Heart left ventricle (tissue), 16 donors: ENCODE measurements at regions not wholly inside any gene's neighbourhood (a gene's known extent, or its start where the extent isn't known, plus 50 kb on each side); places are given as distances from the start of the nearest gene placed in this dataset.

Source experiments
- ATAC-seq, 4 donors: fragments of 200-7000 bp; cut with Tn5 transposase; one replicate each; pipeline ENCODE4 v1.9.1; 2020 to 2022; ENCODE audit warnings: moderate library complexity in 4 of 4, mild to moderate bottlenecking in 3 of 4, moderate number of reproducible peaks in 1 of 4
- DNase-seq, 5 donors: peaks; one replicate each; pipeline ENCODE4 v3.0.0-alpha.2; 2020
- H3K27ac ChIP-seq, 12 donors: fragments of 200-600 bp; sonication (generic) in 4 of 12; one replicate each; pipeline versions ENCODE4 v1.5.0 to v1.8.0; 2016 to 2022; ENCODE audit warnings: mild to moderate bottlenecking in 2 of 12
- H3K27me3 ChIP-seq, 9 donors: fragments of 200-600 bp; sonication (generic) in 2 of 9; one replicate each; pipeline versions ENCODE4 v1.5.1 to v1.8.0; 2016 to 2022; ENCODE audit warnings: mild to moderate bottlenecking in 3 of 9
- H3K36me3 ChIP-seq, 9 donors: fragments of 200-600 bp; sonication (generic) in 2 of 9; one replicate each; pipeline versions ENCODE4 v1.5.0 to v1.8.0; 2018 to 2022; ENCODE audit warnings: mild to moderate bottlenecking in 2 of 9
- H3K4me1 ChIP-seq, 12 donors: fragments of 200-600 bp; sonication (generic) in 4 of 12; one replicate each; pipeline versions ENCODE4 v1.5.0 to v1.8.0; 2016 to 2022; ENCODE audit warnings: mild to moderate bottlenecking in 3 of 12
- H3K4me3 ChIP-seq, 12 donors: fragments of 200-600 bp; sonication (generic) in 4 of 12; one replicate each; pipeline versions ENCODE4 v1.5.0 to v1.8.0; 2017 to 2022; ENCODE audit warnings: mild to moderate bottlenecking in 9 of 12, moderate library complexity in 4 of 12
- H3K9me3 ChIP-seq, 12 donors: fragments of 200-600 bp; sonication (generic) in 4 of 12; one replicate each; pipeline versions ENCODE4 v1.5.0 to v1.8.0; 2016 to 2022; ENCODE audit warnings: mild to moderate bottlenecking in 1 of 12
- POLR2A ChIP-seq, 2 donors: fragments of 450-650 bp; IDR thresholded peaks; one replicate each; pipeline ENCODE4 v1.6.1; 2017; ENCODE audit warnings: antibody characterized with exemption in 2 of 2, mild to moderate bottlenecking in 2 of 2, moderate library complexity in 2 of 2
- WGBS, 4 donors: extraction: QIAGEN DNeasy Blood & Tissue Kit in 2 of 4; methylation state at CpG; one replicate each; pipeline versions ENCODE4 v1.1.5 to v1.1.7; 2013 to 2018; 5-methylcytosine and 5-hydroxymethylcytosine counted together
- intact Hi-C, 10 donors: fragments of 100-400 bp; cut with DNase I; formaldehyde crosslinking; loops; one replicate each; pipeline versions ENCODE4 v1.11.1 to v1.14.2; 2022
- TF ChIP-seq, protein P1 (sequence below), 12 donors: fragments of 200-600 bp; sonication (generic) in 4 of 12; IDR thresholded peaks; one replicate each; pipeline versions ENCODE4 v1.5.0 to v1.8.0; 2018 to 2022; ENCODE audit warnings: antibody characterized with exemption in 12 of 12, mild to moderate bottlenecking in 5 of 12
- donor health status: ischemic (EF 13 %, LVEDD 7.1; RV severe dilation, severe dysfunction).
- donor health status: healthy with polysubstance abuse.
- donor health status: DM: no; HTN: yes; CAD: no.
- donor health status: DM: no; HTN: no; CAD: no.
- donor health status: ischemic (EF 25% LVEDD 6.9; RV normal size, moderate dysfunction).
- donor health status: ischemic (EF 25% LVEDD 5.7; RV mildly dilated, moderate dysfunction).
- donor health status: healthy.
- donor health status: DM: yes; HTN: yes; CAD: no.
- donor health status: ischemic (EF 35%, LVEDD 5.7; RV mildly dilated, moderate dysfunction).
- donor health status: nonischemic (EF 11% LVEDD 7.7; RV severe dilation, severe dysfunction).
- donor health status: DM: yes; HTN: yes; CAD: no.
- donor health status: PGD.
- donor health status: ischemic (EF 29% LVEDD 5.4; RV normal size, mild dysfunction).
- donor health status: nonischemic (EF 23%, LVEDD 6.1; RV moderate dilation, normal function).

DNA sequence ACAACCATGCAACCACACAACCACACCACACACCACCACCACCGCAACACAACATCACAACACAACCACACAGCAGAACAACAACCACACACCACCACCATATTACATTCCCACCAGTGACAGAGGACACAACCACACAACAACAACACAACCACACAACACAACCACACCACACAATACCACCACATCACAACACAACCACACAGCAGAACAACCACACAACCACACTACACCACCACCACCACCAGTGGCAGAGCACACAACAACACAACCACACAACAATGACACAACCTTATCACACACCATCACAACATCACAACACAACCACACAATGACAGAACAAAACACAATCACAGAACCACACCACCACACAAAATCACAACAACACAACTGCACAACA is 313.0 kb upstream of the MYT1L start:
- H3K4me3 ChIP-seq = no peak overlapping the region
- intact Hi-C loops = no loop called here
- peaks cover 0 to 26% (median 3%) of the 10 kb centered on the region in 9 donors for H3K27me3 ChIP-seq
- H3K27ac ChIP-seq = no peak overlapping the region
- 96 to 100% (median 97%) methylated on average over 1 of the region's 1 CpG for WGBS, 4 donors
- no peak for DNase-seq
- TF ChIP-seq, protein P1, sequence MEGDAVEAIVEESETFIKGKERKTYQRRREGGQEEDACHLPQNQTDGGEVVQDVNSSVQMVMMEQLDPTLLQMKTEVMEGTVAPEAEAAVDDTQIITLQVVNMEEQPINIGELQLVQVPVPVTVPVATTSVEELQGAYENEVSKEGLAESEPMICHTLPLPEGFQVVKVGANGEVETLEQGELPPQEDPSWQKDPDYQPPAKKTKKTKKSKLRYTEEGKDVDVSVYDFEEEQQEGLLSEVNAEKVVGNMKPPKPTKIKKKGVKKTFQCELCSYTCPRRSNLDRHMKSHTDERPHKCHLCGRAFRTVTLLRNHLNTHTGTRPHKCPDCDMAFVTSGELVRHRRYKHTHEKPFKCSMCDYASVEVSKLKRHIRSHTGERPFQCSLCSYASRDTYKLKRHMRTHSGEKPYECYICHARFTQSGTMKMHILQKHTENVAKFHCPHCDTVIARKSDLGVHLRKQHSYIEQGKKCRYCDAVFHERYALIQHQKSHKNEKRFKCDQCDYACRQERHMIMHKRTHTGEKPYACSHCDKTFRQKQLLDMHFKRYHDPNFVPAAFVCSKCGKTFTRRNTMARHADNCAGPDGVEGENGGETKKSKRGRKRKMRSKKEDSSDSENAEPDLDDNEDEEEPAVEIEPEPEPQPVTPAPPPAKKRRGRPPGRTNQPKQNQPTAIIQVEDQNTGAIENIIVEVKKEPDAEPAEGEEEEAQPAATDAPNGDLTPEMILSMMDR (IDR thresholded peaks at IDR 0.05) = no peak
- TF ChIP-seq POLR2A (IDR thresholded peaks at IDR 0.05) = no peak
- ATAC-seq = no peak
- no peaks in the 10 kb centered on the region for H3K36me3 ChIP-seq
- peaks cover 0 to 3% (median 0%) of the 10 kb centered on the region in 12 donors for H3K9me3 ChIP-seq
- H3K4me1 ChIP-seq = no peaks in the 10 kb centered on the region

DNA sequence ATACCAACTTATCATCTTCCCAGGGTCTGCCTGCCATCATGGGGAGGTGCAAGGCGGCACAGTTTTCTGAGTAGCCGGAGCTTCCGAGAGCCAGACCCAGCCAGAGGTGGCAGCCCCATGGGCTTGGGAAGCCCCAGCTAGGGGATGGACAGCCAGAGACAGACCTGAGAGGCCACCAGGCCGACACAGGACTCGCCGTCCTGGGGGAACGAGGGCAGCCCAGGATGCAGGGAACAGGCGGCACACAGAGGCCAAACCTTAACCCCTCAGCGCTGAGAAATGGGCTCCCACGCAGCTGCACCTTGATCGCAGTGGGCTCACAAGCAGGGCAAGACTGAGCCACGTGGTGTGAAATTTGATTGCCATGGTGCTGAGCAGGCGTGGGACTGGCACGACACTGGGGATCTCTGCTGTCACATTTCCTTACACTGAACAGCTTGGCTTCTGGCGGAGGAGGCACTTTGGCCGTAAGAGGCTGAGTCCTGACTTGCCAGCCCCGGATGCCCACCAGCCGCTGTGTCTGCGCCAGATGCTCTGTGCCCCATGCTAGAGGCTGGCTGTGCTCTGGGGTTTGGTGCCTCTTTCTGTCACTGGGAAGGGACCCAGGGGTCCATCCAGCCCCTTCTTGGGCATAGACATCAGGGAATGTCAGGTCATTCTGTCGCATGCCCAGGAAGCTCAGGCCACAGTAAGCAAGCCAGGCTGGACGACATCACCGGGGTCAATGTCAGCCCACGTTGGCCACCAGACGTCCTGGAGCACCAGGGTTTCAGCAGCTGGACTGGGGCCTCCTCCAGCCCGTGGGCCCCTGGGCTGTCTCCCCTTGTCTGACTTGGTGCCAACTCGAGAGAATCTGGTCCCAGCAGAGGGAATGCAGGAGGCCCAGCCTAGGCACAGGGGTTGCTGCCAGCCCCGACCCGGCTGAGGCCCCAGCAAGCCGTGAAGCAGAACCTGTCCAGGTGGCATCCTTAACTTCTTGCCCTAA is 312.1 kb upstream of the MYT1L start:
- WGBS, 4 donors = 80 to 85% (median 82%) methylated on average over 20 to 29 of the region's 29 CpGs
- intact Hi-C loops = no loop called here

DNA sequence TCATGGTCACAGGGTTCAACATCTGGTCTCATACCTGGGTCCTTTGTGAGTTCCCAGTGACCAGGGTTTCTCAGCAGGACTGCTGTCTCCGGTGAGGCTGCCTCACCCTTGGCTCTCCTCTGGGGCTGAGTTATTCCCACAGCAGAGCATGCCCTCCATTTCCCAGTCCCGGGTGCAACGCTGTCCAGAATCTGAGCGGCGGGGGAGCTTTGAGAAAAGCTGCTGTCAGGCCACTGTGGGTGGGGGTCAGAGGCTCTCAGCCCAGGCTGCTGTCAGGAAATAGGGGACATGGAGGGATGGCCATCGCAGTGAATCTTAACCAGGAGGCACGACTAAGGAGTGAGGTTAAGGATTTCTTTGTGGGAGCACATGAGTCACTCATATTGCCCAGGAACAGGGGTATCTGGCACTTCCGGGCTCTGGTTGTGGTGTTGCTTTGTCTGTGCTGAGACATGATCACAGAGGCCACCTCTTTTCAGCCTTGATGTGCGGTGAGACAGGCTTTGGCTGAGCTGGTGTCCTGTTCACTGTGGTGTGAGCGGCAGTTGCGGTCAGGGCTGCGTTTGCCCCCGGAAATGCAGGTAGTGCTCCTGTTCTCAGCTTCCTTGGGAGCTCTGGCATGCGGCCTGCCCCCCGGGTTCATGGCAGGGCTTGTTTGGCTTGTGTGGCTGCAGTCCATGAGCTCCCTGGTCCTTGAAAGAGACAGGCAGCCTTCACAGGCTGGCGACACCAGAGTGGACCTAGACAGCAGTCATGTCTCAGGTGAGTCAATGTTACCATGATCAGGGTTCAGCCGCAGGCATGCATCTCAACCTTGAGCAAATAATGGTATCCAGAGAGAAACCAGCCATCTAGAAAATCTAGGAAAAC is 310.7 kb upstream of the MYT1L start:
- Histone ChIP-seq H3K27me3 (peaks cover 0 to 20% (median 4%) of the 10 kb centered on the region in 9 donors), H3K36me3 (no peaks in the 10 kb centered on the region), H3K4me1 (no peaks in the 10 kb centered on the region), H3K9me3 (no peaks in the 10 kb centered on the region), H3K4me3 (no peak overlapping the region), H3K27ac (no peak overlapping the region)
- TF ChIP-seq, protein P1 (IDR thresholded peaks at IDR 0.05) = no peak
- no peak for ATAC-seq
- intact Hi-C loops = no loop called here
- DNase-seq = no peak
- WGBS, 4 donors = 74 to 91% (median 79%) methylated on average over 9 to 17 of the region's 17 CpGs

More for the DNA sequence above, 312.1 kb upstream of the MYT1L start:
- TF ChIP-seq, protein P1 (IDR thresholded peaks at IDR 0.05) = no peak
- TF ChIP-seq POLR2A (IDR thresholded peaks at IDR 0.05) = no peak
- H3K4me1 ChIP-seq = no peaks in the 10 kb centered on the region
- H3K27ac ChIP-seq = no peak overlapping the region
- DNase-seq = no peak
- H3K9me3 ChIP-seq = peaks cover 0 to 3% (median 0%) of the 10 kb centered on the region in 12 donors
- ATAC-seq = no peak
- peaks cover 0 to 21% (median 4%) of the 10 kb centered on the region in 9 donors for H3K27me3 ChIP-seq
- H3K36me3 ChIP-seq = no peaks in the 10 kb centered on the region
- H3K4me3 ChIP-seq = no peak overlapping the region

DNA sequence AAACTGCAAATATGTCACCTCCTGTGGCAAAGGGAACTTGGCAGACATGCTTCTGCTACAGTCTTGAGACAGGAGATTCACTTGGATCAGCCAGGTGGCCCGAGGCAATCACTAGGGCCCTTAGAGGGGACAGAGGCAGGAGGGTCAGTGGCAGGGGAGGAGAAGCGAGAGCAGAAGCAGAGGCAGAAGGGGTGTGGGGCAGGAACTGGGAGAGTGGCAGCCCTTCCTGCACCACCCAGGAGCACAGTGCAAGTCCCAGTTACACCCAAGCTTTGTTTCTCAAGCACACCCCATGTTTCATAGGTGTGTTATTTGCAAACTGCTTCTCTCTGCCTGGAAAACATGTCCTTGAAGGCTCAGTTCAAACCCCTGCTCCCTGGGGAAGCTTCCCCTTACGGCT is 309.7 kb upstream of the MYT1L start:
- TF ChIP-seq POLR2A (IDR thresholded peaks at IDR 0.05) = no peak
- TF ChIP-seq, protein P1 (IDR thresholded peaks at IDR 0.05) = no peak
- no peak overlapping the region for H3K4me3 ChIP-seq
- no peaks in the 10 kb centered on the region for H3K4me1 ChIP-seq
- WGBS, 4 donors = 59 to 69% (median 60%) methylated on average over 3 of the region's 3 CpGs
- no peaks in the 10 kb centered on the region for H3K36me3 ChIP-seq
- intact Hi-C loops = no loop called here
- ATAC-seq (no peak), DNase-seq (no peak)
- no peaks in the 10 kb centered on the region for H3K9me3 ChIP-seq
- H3K27ac ChIP-seq = no peak overlapping the region
- H3K27me3 ChIP-seq = peaks cover 0 to 20% (median 4%) of the 10 kb centered on the region in 9 donors
